Ascending aorta (tissue), 2 donors: ENCODE measurements at regions not wholly inside any gene's neighbourhood (a gene's known extent, or its start where the extent isn't known, plus 50 kb on each side); places are given as distances from the start of the nearest gene placed in this dataset.

ENCODE experiments used
- DNase-seq, 2 donors: peaks; one replicate each; pipeline ENCODE4 v3.0.0-alpha.2; 2019; ENCODE audit warnings: low spot score in 2 of 2
- H3K27ac ChIP-seq, 2 donors: fragments of 200-600 bp; sonication (generic); one replicate each; pipeline ENCODE4 v1.5.1; 2016 to 2017; ENCODE audit warnings: mild to moderate bottlenecking in 1 of 2
- H3K27me3 ChIP-seq: fragments of 200-600 bp; sonication (generic); one replicate; pipeline ENCODE4 v1.5.1; 2017
- H3K36me3 ChIP-seq, 2 donors: fragments of 200-600 bp; sonication (generic); one replicate each; pipeline ENCODE4 v1.5.1; 2016
- H3K4me1 ChIP-seq, 2 donors: fragments of 200-600 bp; sonication (generic); one replicate each; pipeline ENCODE4 v1.5.1; 2016 to 2017; ENCODE audit warnings: mild to moderate bottlenecking in 1 of 2
- H3K4me3 ChIP-seq, 2 donors: fragments of 200-600 bp; sonication (generic); one replicate each; pipeline ENCODE4 v1.5.1; 2016 to 2017; ENCODE audit warnings: mild to moderate bottlenecking in 1 of 2
- H3K9me3 ChIP-seq, 2 donors: fragments of 200-600 bp; sonication (generic); one replicate each; pipeline ENCODE4 v1.5.1; 2016
- intact Hi-C: fragments of 100-400 bp; cut with DNase I; formaldehyde crosslinking; loops from one replicate; pipeline ENCODE4 v1.15.1; 2023
- TF ChIP-seq, protein P1 (sequence below), 3 experiments: fragments of 200-600 bp in 2 of 3; fragments of 450-650 bp in 1 of 3; sonication (generic) in 2 of 3; IDR thresholded peaks; one replicate each; pipeline ENCODE4 v1.5.1; 2016 to 2019; ENCODE audit warnings: antibody characterized with exemption in 3 of 3, mild to moderate bottlenecking in 1 of 3, moderate library complexity in 1 of 3

DNA sequence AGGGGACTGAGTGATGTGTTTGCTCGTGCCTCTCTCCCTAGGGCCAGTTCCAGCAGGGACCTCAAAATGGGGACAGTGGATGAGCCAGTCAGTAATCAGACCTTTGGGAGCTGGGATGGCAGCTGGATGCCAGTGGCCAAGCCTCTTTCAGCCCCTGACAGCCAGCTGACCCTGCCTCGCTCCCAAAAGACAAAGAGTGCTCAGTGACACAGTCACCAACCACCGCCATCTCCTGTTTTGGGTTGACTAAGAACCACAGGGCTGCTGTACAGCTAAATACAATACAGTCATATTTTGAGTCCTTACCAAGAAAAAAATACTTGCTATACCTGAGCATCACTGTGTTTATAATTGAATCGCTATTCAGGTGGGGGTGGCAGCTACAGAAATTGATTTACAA lies 75.7 kb downstream of the POU3F3 start:
- H3K9me3 ChIP-seq, result no peaks in the 10 kb centered on the region
- no peak overlapping the region for H3K27ac ChIP-seq
- intact Hi-C loops, result no loop called here
- no peaks in the 10 kb centered on the region for H3K27me3 ChIP-seq
- TF ChIP-seq, protein P1, sequence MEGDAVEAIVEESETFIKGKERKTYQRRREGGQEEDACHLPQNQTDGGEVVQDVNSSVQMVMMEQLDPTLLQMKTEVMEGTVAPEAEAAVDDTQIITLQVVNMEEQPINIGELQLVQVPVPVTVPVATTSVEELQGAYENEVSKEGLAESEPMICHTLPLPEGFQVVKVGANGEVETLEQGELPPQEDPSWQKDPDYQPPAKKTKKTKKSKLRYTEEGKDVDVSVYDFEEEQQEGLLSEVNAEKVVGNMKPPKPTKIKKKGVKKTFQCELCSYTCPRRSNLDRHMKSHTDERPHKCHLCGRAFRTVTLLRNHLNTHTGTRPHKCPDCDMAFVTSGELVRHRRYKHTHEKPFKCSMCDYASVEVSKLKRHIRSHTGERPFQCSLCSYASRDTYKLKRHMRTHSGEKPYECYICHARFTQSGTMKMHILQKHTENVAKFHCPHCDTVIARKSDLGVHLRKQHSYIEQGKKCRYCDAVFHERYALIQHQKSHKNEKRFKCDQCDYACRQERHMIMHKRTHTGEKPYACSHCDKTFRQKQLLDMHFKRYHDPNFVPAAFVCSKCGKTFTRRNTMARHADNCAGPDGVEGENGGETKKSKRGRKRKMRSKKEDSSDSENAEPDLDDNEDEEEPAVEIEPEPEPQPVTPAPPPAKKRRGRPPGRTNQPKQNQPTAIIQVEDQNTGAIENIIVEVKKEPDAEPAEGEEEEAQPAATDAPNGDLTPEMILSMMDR (IDR thresholded peaks at IDR 0.05), result no peak
- no peak overlapping the region for H3K4me3 ChIP-seq
- no peaks in the 10 kb centered on the region for H3K36me3 ChIP-seq
- DNase-seq, result no peak
- no peaks in the 10 kb centered on the region for H3K4me1 ChIP-seq

- no peaks in the 10 kb centered on the region for H3K4me1 ChIP-seq
- no peaks in the 10 kb centered on the region for H3K27me3 ChIP-seq
- intact Hi-C loops, result no loop called here
Measured at GRCh38 chr2:104930732-104931131, 76.8 kb downstream of the POU3F3 start.

GRCh38 chr2:104932243-104932642 lies 78.3 kb downstream of the POU3F3 start:
- no peaks in the 10 kb centered on the region for H3K4me1 ChIP-seq
- H3K36me3 ChIP-seq, result no peaks in the 10 kb centered on the region
- intact Hi-C loops, result no loop called here
- TF ChIP-seq, protein P1 (IDR thresholded peaks at IDR 0.05), result no peak
- H3K27me3 ChIP-seq, result no peaks in the 10 kb centered on the region
- no peaks in the 10 kb centered on the region for H3K9me3 ChIP-seq
- no peak overlapping the region for H3K4me3 ChIP-seq
- DNase-seq, result no peak
- no peak overlapping the region for H3K27ac ChIP-seq

More at GRCh38 chr2:104930732-104931131, 76.8 kb downstream of the POU3F3 start:
- DNase-seq, result no peak
- H3K9me3 ChIP-seq, result no peaks in the 10 kb centered on the region
- no peak overlapping the region for H3K4me3 ChIP-seq
- H3K27ac ChIP-seq, result no peak overlapping the region
- H3K36me3 ChIP-seq, result no peaks in the 10 kb centered on the region
- TF ChIP-seq, protein P1 (IDR thresholded peaks at IDR 0.05), result no peak

DNA sequence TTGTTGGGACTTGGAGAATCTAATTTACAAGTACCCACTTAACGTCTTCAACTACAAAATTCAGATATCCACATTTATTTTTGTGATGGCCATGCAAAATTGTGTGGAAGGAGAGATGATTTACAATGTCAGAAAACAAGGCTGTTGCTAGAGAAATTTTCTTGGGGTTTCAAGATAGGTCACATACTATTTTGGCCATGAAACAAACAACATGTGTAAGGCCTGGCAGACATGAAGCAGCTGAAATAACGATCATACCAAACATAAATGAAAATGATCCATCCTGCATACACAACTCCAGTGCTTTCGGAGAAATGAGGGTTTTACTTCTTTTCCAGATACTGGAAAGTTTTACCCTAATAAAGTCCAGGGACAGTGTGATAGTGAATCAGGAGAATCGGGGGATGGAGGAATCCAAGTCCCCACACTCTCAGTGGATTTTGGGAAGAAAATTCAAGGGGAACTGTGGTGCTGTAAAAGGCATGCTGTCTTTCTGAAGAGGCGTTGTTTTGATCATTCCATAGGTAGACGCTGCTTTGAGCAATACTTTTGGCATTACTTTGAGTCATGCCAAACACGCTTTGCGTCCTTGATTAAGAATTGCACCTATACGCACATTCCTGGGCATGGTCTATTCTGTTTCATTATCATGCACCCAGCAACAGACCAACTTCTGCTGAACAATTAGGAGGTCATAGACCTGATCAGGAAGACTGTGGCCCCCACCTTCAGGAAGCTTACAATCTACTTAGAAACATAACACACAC lies 79.4 kb downstream of the POU3F3 start:
- H3K4me3 ChIP-seq, result no peak overlapping the region
- H3K4me1 ChIP-seq, result no peaks in the 10 kb centered on the region
- H3K27ac ChIP-seq, result no peak overlapping the region
- no peaks in the 10 kb centered on the region for H3K36me3 ChIP-seq
- DNase-seq, result no peak
- H3K27me3 ChIP-seq, result no peaks in the 10 kb centered on the region
- intact Hi-C loops, result no loop called here
- H3K9me3 ChIP-seq, result no peaks in the 10 kb centered on the region
- TF ChIP-seq, protein P1 (IDR thresholded peaks at IDR 0.05), result no peak

DNA sequence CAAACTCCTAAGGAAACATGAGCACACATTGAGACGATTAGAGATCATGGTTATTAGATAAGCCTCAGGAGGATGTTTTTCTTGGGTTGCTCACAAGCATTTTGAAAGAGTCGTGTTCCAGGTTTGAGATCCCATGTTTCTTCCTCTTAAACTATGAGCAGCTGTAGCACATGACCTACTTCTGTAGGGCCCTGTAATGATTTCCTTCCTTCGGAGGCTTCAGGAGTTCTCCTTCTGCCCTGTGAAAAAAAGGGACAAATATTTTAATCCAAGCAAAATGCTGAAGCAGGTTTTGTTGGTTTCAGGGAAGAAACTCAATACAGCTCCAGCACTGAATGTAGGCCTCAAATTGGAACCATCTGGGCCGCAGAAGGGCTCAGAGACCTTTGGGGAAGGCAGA lies 82.6 kb downstream of the POU3F3 start:
- TF ChIP-seq, protein P1 (IDR thresholded peaks at IDR 0.05), result no peak
- H3K36me3 ChIP-seq, result no peaks in the 10 kb centered on the region

More for the DNA sequence above, 82.6 kb downstream of the POU3F3 start:
- Histone ChIP-seq H3K4me1 (no peaks in the 10 kb centered on the region), H3K27me3 (no peaks in the 10 kb centered on the region), H3K27ac (no peak overlapping the region), H3K9me3 (no peaks in the 10 kb centered on the region), H3K4me3 (no peak overlapping the region)
- intact Hi-C loops, result no loop called here
- no peak for DNase-seq
